Stimulated activated CD4-positive, alpha-beta T cell treated with anti-CD3 and anti-CD28 coated beads, Interleukin-15, amount 100 ng/mL, for 24 hours (primary cell): ENCODE measurements at regions not wholly inside any gene's neighbourhood (a gene's known extent, or its start where the extent isn't known, plus 50 kb on each side); places are given as distances from the start of the nearest gene placed in this dataset.
A peak's percentile ranks its signal among the peaks of the same experiment; 100 is the strongest.
"Not testable (repeated sequence)": the region's sequence is repeated elsewhere in the genome, so short reads cannot be mapped to it uniquely, and the experiment has no call there.

Source experiments
- DNase-seq: peaks from one replicate; pipeline ENCODE4 v3.0.0-alpha.2; 2020

GRCh38 chrX:64853424-64853823, 122.8 kb downstream of the ZC4H2 start:
- no peak for DNase-seq

- peak; percentile 3 for DNase-seq
Observed at GRCh38 chrX:64850371-64851082, 125.7 kb downstream of the ZC4H2 start.

DNA sequence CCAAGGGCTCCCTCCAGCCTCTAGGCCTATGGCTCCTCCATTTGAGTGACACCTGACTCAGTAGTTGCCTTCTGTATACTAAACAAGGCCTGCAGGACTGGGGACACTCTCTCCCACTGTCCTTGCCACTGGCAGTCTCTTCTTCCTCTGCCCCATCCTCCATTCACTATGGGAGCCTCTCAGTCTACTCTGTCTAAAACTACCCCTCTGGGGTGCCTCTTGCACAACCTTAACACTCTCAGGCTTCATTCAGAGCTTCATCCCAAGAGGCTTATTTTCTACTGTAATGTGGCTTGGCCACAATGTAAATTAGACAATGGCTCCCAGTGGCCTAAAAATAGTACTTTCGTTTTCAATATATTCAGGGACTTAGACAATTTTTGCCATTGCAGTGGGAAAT, 133.0 kb downstream of the ZC4H2 start:
- no peak for DNase-seq

- peak; percentile 1 for DNase-seq
Observed at GRCh38 chrX:64842492-64842891, 133.8 kb downstream of the ZC4H2 start.

DNA sequence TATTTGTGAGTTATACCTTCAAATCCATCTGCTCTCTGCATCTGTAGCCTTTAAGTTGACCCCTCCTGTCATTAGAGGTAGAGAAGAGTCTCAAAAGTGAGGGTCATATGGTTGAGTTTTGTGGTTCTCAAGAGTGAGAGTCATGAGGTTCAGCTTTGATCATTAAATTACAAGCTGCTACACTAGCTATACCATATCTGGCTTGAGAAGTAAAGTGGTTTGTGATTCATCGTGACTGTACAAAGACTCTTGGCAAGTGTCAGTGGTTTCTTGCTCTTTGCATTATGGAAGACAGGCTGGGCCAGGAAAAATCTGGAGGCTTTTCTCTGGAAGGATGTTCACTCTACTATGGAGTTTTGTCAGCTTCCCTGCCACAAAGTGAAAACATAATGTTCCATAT, 170.6 kb downstream of the ZC4H2 start:
- no peak for DNase-seq

- no peak for DNase-seq
Observed at GRCh38 chrX:64792598-64793337, 183.5 kb downstream of the ZC4H2 start.

DNA sequence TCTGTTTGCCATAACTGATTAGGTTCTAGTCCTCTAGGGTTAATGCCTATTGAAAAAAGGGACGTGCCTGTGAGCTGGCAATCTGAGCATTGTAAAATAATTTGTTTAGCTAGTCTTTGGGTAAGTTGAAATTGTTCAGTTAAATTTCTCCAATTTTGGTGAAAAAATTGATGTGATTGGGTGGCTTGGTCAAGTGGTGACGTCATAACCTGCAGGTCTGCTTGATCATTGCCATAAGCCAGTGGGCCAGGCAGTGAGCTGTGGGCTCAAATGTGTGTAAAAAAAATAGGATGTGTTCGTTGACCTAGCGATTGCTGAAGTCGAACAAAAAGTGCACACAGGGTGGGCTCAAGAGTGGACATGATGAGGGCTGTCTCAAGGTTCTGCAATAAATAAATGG, 193.3 kb downstream of the ZC4H2 start:
- no peak for DNase-seq

- no peak for DNase-seq
Observed at GRCh38 chrX:64758047-64758446, 218.2 kb downstream of the ZC4H2 start.

GRCh38 chrX:64739792-64740378, 236.4 kb downstream of the ZC4H2 start:
- DNase-seq: no peak

DNA sequence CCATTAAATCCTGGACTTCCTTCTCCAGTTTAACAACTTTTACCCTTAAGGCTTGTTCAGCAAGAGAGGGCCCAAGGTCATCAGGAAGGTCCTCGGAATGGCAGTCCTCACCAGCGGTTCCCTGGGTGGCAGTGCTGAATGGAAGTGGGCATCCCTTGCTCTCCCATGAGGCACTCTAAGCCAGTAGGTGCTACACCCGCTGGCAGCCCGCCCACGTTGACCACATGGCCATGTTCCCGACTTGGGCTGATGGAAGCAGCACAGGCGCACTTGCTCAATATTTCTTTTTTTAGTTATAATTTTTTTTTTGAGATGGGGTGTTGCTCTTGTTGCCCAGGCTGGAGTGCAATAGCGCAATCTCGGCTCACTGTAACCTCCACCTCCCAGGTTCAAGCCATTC, 277.9 kb downstream of the ZC4H2 start:
- no peak for DNase-seq

- DNase-seq: not testable (repeated sequence)
Observed at GRCh38 chrX:64695372-64695771, 280.9 kb downstream of the ZC4H2 start.

DNA sequence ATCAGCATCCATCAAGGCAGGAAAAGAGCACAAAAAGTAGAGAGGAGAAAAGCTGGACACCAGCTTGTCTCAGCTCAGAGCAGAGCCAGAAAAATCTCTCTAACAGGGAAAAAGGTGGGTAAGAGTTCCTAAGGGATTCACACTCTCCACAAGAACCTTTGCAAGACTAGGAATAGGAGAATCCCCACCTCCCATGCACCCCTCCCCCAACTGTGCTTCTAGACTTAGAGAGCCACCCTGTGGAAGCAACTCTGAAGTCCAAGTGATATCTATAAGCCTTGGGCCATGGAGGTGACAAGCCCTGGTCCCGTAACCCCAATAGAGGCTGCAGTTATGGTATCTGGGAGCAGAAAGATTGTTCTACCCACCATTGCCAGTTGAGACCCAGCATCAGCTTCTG, 267.6 kb upstream of the MTMR8 start:
- no peak for DNase-seq

DNA sequence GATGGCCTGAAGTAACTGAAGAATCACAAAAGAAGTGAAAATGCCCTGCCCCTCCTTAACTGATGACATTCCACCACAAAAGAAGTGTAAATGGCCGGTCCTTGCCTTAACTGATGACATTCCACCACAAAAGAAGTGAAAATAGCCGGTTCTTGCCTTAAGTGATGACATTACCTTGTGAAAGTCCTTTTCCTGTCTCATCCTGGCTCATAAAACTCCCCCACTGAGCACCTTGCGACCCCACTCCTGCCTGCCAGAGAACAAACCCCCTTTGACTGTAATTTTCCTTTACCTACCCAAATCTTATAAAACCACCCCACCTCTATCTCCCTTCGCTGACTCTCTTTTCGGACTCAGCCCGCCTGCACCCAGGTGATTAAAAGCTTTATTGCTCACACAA, 262.0 kb upstream of the MTMR8 start:
- not testable (repeated sequence) for DNase-seq

GRCh38 chrX:64642482-64642881, 247.2 kb upstream of the MTMR8 start:
- peak; percentile 9 for DNase-seq
